ENCODE measurements at regions not wholly inside any gene's neighbourhood (a gene's known extent, or its start where the extent isn't known, plus 50 kb on each side); places are given as distances from the start of the nearest gene placed in this dataset.

DNA sequence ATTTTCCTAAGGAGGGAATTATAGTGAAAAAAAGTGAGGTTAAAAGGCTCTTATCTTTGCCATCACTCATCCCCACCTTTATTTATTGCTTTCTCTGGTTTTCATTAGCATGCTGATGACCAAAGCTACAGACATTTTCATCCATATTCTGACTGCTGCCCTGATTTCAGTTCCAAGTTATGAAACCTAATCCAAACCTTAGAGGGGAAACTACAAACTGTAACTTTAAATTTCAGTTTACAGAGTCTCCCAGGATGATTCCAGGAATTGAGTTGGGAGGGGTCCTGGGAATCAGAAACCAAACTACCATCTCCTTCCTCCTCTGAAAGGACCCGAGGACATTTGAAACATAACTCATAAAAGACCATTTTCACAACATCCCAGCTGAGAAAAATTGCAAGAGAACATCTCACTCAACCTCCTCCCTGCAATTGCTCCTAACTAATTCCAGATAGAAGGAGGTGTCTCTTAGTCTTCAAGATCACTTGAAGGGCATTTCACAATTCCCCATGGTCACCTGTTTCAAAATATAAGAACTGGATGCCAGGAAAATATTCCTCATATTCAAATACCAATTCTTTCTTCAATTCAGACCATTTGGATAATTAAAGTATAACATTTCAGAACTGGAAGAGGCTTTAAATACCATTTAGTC, 520.6 kb downstream of the TNS1 start (continued):
- TF ChIP-seq, protein P1, sequence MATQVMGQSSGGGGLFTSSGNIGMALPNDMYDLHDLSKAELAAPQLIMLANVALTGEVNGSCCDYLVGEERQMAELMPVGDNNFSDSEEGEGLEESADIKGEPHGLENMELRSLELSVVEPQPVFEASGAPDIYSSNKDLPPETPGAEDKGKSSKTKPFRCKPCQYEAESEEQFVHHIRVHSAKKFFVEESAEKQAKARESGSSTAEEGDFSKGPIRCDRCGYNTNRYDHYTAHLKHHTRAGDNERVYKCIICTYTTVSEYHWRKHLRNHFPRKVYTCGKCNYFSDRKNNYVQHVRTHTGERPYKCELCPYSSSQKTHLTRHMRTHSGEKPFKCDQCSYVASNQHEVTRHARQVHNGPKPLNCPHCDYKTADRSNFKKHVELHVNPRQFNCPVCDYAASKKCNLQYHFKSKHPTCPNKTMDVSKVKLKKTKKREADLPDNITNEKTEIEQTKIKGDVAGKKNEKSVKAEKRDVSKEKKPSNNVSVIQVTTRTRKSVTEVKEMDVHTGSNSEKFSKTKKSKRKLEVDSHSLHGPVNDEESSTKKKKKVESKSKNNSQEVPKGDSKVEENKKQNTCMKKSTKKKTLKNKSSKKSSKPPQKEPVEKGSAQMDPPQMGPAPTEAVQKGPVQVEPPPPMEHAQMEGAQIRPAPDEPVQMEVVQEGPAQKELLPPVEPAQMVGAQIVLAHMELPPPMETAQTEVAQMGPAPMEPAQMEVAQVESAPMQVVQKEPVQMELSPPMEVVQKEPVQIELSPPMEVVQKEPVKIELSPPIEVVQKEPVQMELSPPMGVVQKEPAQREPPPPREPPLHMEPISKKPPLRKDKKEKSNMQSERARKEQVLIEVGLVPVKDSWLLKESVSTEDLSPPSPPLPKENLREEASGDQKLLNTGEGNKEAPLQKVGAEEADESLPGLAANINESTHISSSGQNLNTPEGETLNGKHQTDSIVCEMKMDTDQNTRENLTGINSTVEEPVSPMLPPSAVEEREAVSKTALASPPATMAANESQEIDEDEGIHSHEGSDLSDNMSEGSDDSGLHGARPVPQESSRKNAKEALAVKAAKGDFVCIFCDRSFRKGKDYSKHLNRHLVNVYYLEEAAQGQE (IDR thresholded peaks at IDR 0.05; ENCODE audit: unreplicated experiment), result no peak
- no peak for TF ChIP-seq CREB1 (CRISPR knock-in tag; IDR thresholded peaks at IDR 0.05; ENCODE audit: low read depth)
- no peak for TF ChIP-seq POLR2AphosphoS5 (IDR thresholded peaks at IDR 0.05; ENCODE audit: low read depth)
- no peak for TF ChIP-seq ETS1 (IDR thresholded peaks at IDR 0.05)
- no peak for TF ChIP-seq ZNF114 (CRISPR knock-in tag; IDR thresholded peaks at IDR 0.05)
- no peak for TF ChIP-seq STAT1 (IDR thresholded peaks at IDR 0.05; ENCODE audit: unreplicated experiment)
- no peak for TF ChIP-seq JUNB (IDR thresholded peaks at IDR 0.05; ENCODE audit: unreplicated experiment)
- no peak for TF ChIP-seq CTCF (conservative IDR thresholded peaks at IDR 0.05; ENCODE audit: low read depth in 2 of 2)
- TF ChIP-seq EZH2phosphoT487 (IDR thresholded peaks at IDR 0.05; ENCODE audit: unreplicated experiment), result no peak

- Mint-ChIP-seq H3K27ac (no peak overlapping the region), H3K4me3 (no peak overlapping the region), H3K9me3 (no peaks in the 10 kb centered on the region), H3K36me3 (ENCODE audit: low read depth) (no peaks in the 10 kb centered on the region), H3K27me3 (ENCODE audit: insufficient read depth, low read depth, poor library complexity) (peaks cover 2% of the 10 kb centered on the region), H3K4me1 (peaks cover 20% of the 10 kb centered on the region)
- Histone ChIP-seq H4K20me1 (replicated peaks; ENCODE audit: insufficient read depth) (no peaks in the 10 kb centered on the region), H3K27me3 (ENCODE audit: insufficient read depth) (no peaks in the 10 kb centered on the region), H3K9me2 (ENCODE audit: insufficient read depth) (no peaks in the 10 kb centered on the region), H3K27ac (ENCODE audit: low read depth) (no peak overlapping the region), H3K4me1 (ENCODE audit: insufficient read depth) (peaks cover 16% of the 10 kb centered on the region), H3K79me2 (replicated peaks; ENCODE audit: insufficient read depth) (no peaks in the 10 kb centered on the region), H3K4me2 (no peak overlapping the region), H3K4me3 (no peak overlapping the region), H3K36me3 (ENCODE audit: insufficient read depth) (no peaks in the 10 kb centered on the region), H3F3A (replicated peaks; ENCODE audit: low read depth) (no peaks in the 10 kb centered on the region), H2AFZ (no peak overlapping the region)
- DNase-seq (ENCODE audit: low spot score) (no peak), ATAC-seq (no peak)
- TF ChIP-seq JUNB (IDR thresholded peaks at IDR 0.05; ENCODE audit: unreplicated experiment) (no peak), CREB1 (CRISPR knock-in tag; IDR thresholded peaks at IDR 0.05; ENCODE audit: low read depth) (no peak), EZH2phosphoT487 (IDR thresholded peaks at IDR 0.05; ENCODE audit: unreplicated experiment) (no peak), STAT1 (IDR thresholded peaks at IDR 0.05; ENCODE audit: unreplicated experiment) (no peak)
- TF ChIP-seq, protein P1 (IDR thresholded peaks at IDR 0.05; ENCODE audit: unreplicated experiment), result no peak
Measured at GRCh38 chr2:217481577-217481976, 521.2 kb downstream of the TNS1 start.
